HG03196 (cell line): ENCODE measurements at regions not wholly inside any gene's neighbourhood (a gene's known extent, or its start where the extent isn't known, plus 50 kb on each side); places are given as distances from the start of the nearest gene placed in this dataset.

ENCODE experiments used
- ATAC-seq: cut with Tn5 transposase; IDR thresholded peaks from one replicate; pipeline ENCODE4 v1.9.1; 2021; ENCODE audit not compliant: unreplicated experiment

- ATAC-seq, result no peak
Observed at GRCh38 chr1:234940841-234941240, 187.8 kb downstream of the TOMM20 start.

DNA sequence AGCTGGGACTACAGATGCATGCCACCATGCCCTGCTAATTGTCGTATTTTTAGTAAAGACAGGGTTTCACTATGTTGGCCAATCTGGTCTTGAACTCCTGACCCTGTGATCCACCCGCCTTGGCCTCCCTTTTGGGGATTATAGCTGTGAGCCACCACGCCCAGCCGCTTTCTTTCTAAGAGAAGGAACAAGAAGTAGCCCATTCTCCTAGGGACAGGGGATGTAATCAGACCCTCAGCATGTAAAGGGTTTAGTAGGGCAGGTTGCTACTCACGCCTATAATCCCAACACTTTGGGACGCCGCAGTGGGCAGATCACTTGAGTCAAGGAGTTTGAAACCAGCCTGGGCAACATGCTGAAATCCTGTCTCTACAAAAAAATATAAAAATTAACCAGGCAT, 189.7 kb downstream of the TOMM20 start:
- ATAC-seq, result no peak

- no peak for ATAC-seq
Observed at GRCh38 chr1:234938135-234938534, 190.5 kb downstream of the TOMM20 start.

DNA sequence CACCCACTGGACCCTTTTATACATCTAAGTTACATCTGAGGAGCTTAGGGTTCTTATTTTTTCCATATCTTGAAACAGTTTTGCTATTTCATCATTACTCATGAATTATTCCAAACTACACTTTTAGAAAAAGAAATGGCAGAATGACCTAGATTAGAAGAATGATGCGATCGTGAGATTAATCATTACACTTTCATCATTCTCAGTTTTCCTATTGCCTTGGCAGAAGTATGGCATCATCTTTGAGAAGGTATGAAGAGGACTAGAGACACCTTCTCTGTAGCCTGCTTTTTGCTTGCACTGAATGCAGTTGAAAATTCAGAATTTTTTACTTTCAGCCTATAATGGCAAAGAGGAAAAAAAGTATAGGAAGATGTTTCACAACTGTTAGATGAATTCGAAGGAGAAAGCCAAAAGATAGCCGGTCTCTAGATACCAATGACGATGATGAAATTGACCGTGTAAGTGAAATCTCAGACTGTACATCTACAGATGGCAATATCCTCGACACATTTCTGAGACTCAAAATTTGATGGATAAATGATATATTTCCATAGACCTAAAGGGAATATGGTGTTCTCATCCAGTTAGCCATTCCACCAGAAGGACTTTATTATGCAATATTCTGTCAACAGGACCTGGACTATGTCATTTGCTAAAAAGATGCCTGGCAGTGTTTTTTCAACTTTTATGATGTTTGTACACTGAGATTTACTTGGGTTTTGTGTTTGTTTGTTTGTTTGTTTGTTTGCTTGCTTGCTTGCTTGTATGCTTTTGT, 191.8 kb downstream of the TOMM20 start:
- no peak for ATAC-seq

DNA sequence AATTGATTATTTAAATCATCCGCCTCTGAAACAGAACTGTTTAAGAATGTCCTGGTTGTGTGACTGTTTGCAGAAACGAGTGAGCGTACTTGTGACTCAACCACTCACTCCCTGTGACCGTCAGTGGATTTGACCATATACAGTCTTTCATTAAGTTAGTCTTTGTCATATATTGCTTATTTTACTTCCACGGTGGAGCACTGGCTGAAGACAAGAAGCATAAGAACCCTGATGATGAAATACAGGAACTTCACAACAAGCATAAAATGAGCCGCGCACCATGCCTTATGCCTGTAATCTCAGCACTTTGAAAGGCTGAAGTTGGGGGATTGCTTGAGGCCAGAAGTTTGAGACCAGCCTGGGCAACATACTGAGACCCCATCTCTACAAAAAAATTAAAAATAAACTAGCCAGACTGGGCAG, 194.0 kb downstream of the TOMM20 start:
- no peak for ATAC-seq

DNA sequence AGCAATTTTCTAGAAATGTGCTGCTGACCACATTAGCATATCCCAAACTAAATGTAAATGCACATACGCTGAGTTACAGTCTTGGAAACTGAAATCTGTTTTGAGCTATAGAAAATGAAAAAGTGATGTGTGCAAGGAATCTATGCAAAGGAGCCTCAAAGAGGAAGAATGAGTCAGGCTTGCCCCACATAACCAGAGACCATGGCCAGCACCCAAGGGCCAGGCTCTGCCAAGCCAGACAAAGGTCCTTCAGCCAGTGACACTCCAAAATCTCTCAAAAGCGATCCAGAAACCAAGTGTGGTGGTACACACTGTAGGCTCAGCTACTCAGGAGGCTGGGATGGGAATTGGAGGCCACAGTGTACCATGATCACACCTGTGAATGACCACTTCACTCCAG, 195.2 kb downstream of the TOMM20 start:
- ATAC-seq, result peak; percentile 85

GRCh38 chr1:234932511-234933430, 195.9 kb downstream of the TOMM20 start:
- ATAC-seq, result peak; percentile 29

DNA sequence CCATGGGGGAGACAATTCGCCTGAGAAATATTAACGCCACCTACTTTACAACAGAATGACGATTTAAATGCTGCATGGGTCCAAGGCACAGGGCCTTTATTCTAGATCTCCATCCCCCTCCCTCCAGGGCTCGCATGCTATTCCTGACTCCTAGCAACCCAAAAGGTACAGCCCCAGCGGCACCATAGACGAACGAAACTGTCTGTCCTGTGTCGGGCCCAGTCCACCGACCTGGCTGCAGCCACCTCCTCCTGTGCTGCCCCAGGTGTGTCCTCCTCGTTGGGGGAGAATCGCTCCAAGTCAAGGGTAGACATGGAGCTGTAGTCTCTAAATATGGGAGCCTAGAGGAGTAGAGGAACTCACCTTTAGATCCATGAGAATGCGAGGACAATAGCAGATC, 196.5 kb downstream of the TOMM20 start:
- no peak for ATAC-seq

GRCh38 chr1:234931404-234931973, 197.1 kb downstream of the TOMM20 start:
- ATAC-seq, result no peak

GRCh38 chr1:234929369-234929768, 199.3 kb downstream of the TOMM20 start:
- ATAC-seq, result no peak

- ATAC-seq, result no peak
Observed at GRCh38 chr1:234928642-234929041, 200.0 kb downstream of the TOMM20 start.

DNA sequence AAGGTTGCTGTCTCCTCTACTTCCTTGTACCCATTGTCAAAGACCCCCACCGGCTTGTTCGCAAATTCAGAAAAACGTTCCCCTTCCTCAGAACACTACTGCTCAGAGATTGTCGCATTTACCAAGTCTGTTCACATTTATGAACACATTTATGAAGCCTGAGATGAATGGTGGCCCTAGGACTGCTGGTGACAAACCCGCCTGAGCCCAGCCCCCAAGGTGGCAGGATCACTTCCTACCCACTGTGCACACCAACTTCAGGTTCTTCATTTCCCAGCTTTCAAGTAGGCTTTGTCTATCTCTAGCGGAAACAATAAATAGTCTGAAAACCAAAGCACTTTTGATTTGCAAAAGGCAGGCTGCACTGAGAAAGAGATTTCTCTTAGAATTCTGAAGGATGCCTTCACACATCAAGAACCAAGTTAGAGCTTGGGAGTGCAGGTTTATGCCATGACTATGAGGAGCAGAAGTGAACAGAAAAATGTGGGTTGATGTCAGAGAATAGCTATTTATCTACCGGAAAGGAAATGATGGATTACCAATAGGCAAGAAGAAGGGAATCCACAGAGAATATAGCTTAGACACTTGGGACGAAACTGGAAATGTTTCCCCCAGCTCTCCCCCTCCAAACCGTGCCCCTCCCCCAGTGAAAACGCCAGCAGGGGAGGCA, 200.5 kb downstream of the TOMM20 start:
- ATAC-seq, result no peak

GRCh38 chr1:234927312-234927970, 201.2 kb downstream of the TOMM20 start:
- ATAC-seq, result peak; percentile 2

DNA sequence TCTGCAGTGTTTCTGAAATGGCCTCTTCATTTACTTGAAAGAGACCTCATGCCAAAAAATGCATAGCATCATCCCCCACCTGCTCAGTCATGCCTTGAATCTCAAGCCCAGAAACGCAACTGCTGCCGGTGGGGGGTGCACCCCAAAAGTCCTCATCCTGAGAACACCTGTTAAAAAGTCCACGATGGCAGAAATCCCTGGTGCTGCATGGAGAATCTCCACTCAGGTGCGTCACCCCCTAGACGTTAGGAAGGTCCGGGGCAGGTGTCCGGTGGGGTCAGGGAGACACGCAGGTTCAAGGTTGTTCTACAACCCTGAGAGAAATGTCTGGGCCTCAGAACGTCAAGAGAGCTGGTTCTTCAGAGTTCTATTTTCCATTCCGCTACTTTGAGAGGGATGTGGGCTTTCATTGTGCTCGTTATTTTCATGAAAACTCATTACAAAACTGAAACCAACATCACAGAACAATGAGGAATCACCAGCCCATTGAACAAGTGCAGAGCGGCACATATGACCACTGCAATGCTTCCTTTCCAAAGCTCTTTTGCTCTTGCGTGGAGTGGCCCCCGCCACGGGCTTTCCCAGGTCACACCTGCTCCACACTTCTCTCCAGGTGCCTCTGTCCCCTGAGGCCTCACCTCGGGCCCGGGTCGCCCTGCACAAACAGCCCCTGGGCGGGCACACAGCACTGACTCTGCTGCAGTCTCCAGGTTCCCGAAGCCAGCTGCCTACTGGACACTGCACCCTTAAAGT, 201.9 kb downstream of the TOMM20 start:
- ATAC-seq, result peak; percentile 75

DNA sequence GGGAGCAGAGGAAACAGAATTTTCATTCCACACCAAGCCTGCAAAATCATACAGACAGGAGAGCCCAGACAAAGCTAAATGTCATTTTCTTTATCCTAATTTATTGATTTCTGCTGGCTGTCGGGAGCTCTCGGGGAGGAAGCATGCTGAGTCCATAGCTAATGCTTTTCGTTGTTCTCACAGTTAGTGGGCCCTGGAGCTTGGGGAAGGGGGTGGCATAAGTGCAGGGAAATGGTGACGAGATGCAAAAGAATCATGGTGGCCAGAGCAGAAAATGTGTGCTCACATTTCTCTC, 202.4 kb downstream of the TOMM20 start:
- ATAC-seq, result no peak

DNA sequence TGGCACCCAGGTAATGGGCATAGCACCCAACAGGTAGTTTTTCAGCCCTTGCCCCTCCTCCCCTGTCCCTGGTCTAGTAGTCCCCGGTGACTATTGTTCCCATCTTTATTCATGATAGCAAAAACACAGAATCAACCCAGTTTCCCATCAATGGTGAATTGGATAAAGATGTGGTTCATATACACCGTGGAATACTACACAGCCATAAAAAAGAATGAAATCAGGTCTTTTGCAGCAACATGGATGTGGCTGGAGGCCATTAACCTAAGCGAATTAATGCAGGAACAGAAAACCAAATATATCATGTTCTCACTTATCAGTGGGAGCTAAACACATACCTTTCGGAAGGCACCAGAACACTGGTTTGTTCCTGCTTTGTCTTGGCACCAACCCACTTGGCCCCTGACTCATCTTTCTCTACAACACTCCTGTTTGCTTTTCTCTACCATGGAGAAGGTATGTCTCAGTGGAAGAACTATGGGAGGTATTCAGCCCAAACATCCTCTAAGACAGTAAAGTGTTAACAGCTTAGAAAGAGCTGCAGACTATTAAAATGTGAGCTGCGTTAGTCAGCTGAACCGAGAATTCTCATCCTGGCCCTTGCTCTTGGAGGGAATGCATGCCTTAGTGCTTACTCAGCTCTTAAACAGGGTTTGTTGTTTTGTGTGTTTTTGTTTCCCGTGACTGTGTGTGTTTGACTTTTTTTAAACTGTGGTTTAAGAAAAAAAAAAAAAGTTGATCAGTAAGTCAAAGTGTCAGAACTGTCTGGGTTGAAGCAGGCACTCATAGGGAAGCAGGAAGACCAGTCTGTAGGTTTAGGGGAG, 203.0 kb downstream of the TOMM20 start:
- ATAC-seq, result no peak

DNA sequence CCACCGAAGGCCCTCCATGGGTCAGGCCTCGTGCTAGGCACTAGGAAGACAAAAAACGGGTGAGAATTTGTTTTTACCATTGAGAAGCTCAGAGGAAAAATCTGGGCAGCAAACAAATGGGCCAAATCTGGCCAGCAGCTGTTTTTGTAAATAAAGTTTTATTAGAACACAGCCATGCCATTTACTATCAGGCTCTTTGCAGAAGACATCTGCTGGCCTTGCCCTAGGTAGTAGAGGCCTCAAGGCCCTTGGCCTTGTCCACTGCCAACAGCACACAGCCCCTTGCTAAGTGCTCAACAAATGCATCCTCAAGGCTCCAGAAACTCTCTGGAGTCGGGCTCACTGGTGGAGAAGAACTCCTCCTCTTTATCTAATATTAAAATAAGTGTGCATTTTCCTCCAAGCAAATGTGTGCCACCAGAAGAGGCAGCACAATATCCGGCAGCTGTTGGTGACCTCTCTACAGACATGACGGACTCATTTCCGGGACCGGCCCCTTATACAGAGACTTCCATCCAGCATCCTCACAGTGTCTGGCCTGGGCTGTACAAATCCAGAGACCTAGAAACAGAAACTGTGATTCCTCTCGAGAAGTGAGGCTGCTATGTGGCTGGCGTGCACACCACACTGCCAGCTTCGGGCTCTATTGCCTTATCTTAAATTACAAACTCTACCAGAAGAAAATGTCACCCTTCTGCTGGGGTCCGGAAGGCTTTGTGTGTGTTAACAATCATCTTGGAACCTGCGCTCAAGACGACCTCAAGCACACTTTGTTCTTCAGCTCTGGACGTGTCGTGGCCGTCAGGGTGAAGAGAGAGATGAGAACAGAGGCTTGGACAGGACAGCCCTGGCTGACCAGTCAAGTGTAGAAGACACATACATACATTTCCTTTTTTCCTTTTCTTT, 203.9 kb downstream of the TOMM20 start:
- no peak for ATAC-seq

DNA sequence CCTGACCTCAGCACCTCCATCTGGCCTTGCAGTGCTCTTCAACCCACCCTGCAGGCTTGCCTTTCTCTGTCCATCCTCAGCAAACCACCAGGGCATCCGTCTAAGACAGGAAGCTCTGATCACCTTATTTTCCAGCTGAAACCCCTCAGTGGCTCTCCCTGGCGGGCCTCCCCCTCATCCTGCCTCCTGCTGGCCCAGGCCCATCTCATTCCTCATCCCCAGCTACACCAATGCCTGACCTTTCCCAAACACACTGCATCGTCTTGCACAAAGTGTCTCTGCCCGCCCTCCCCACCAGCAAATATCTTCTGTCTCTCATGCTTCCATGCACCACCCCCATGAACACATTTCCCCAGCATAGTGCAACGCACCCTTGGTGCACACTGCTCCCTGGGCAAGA, 205.0 kb downstream of the TOMM20 start:
- ATAC-seq, result no peak
